GM12878 (cell line): ENCODE measurements at regions not wholly inside any gene's neighbourhood (a gene's known extent, or its start where the extent isn't known, plus 50 kb on each side); places are given as distances from the start of the nearest gene placed in this dataset.

Experiments
- BHLHE40 ChIP-seq, 2 experiments: fragments of 450-650 bp in 1 of 2; IDR thresholded peaks; 2 replicates each; pipeline ENCODE4 v1.6.1; 2011 to 2017; ENCODE audit warnings: low read depth in 2 of 2, borderline replicate concordance in 1 of 2, improper control_type of control experiment in 1 of 2, low read length in 1 of 2, mild to moderate bottlenecking in 1 of 2
- GABPA ChIP-seq: IDR thresholded peaks from 2 replicates; pipeline ENCODE4 v1.6.1; 2014; ENCODE audit warnings: antibody characterized with exemption, low read depth, mild to moderate bottlenecking, inconsistent platforms
- ZNF274 ChIP-seq: IDR thresholded peaks from one replicate; pipeline ENCODE4 v1.8.0; 2011; ENCODE audit not compliant: insufficient read length, insufficient read depth
- TF ChIP-seq, protein P1 (sequence below), 3 experiments: IDR thresholded peaks in 2 of 3; conservative IDR thresholded peaks in 1 of 3; 2 replicates each; pipeline ENCODE4 v1.5.1; 2011; ENCODE audit warnings: low read depth in 3 of 3, low read length in 3 of 3, mild to moderate bottlenecking in 3 of 3, control low read depth in 2 of 3, moderate library complexity in 2 of 3, inconsistent platforms in 1 of 3, mixed read lengths in 1 of 3; ENCODE audit not compliant: control insufficient read depth in 2 of 3, insufficient read depth in 1 of 3; ENCODE audit errors: extremely low read depth in 1 of 3
- TF ChIP-seq, protein P2 (sequence below): fragments of 450-650 bp; IDR thresholded peaks from 2 replicates; pipeline ENCODE4 v1.6.1; 2016; ENCODE audit warnings: mild to moderate bottlenecking, moderate library complexity, borderline replicate concordance

DNA sequence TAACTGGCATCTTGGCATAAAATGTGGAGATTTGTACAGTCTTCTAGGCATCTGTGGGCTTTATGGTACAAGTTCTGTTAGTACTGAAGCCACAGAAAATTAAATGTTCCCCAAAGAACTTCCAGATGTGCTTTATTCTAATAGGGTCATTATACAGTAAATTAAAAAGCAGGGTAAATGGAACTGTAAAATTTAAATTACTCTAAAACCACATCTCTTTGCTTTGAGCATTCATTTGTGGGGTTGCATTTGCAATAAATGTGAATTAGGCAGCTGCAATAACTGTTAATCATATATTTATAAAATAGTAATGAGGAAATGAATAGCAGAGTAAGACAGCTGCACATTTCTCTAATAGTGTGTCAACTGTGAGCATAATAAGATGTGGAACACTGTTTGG is 151.5 kb downstream of the BUB3 start:
- TF ChIP-seq ZNF274: no peak
- no peak for TF ChIP-seq BHLHE40 (IDR thresholded peaks at IDR 0.05; ENCODE audit: borderline replicate concordance in 1 of 2, low read depth in 2 of 2, low read length in 1 of 2)
- TF ChIP-seq, protein P1, sequence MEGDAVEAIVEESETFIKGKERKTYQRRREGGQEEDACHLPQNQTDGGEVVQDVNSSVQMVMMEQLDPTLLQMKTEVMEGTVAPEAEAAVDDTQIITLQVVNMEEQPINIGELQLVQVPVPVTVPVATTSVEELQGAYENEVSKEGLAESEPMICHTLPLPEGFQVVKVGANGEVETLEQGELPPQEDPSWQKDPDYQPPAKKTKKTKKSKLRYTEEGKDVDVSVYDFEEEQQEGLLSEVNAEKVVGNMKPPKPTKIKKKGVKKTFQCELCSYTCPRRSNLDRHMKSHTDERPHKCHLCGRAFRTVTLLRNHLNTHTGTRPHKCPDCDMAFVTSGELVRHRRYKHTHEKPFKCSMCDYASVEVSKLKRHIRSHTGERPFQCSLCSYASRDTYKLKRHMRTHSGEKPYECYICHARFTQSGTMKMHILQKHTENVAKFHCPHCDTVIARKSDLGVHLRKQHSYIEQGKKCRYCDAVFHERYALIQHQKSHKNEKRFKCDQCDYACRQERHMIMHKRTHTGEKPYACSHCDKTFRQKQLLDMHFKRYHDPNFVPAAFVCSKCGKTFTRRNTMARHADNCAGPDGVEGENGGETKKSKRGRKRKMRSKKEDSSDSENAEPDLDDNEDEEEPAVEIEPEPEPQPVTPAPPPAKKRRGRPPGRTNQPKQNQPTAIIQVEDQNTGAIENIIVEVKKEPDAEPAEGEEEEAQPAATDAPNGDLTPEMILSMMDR (IDR thresholded peaks at IDR 0.05 in 2 of 3, conservative IDR thresholded peaks at IDR 0.05 in 1 of 3; ENCODE audit: control insufficient read depth in 2 of 3, extremely low read depth in 1 of 3, insufficient read depth in 1 of 3, low read depth in 3 of 3, low read length in 3 of 3): no peak
- no peak for TF ChIP-seq GABPA
- TF ChIP-seq, protein P2, sequence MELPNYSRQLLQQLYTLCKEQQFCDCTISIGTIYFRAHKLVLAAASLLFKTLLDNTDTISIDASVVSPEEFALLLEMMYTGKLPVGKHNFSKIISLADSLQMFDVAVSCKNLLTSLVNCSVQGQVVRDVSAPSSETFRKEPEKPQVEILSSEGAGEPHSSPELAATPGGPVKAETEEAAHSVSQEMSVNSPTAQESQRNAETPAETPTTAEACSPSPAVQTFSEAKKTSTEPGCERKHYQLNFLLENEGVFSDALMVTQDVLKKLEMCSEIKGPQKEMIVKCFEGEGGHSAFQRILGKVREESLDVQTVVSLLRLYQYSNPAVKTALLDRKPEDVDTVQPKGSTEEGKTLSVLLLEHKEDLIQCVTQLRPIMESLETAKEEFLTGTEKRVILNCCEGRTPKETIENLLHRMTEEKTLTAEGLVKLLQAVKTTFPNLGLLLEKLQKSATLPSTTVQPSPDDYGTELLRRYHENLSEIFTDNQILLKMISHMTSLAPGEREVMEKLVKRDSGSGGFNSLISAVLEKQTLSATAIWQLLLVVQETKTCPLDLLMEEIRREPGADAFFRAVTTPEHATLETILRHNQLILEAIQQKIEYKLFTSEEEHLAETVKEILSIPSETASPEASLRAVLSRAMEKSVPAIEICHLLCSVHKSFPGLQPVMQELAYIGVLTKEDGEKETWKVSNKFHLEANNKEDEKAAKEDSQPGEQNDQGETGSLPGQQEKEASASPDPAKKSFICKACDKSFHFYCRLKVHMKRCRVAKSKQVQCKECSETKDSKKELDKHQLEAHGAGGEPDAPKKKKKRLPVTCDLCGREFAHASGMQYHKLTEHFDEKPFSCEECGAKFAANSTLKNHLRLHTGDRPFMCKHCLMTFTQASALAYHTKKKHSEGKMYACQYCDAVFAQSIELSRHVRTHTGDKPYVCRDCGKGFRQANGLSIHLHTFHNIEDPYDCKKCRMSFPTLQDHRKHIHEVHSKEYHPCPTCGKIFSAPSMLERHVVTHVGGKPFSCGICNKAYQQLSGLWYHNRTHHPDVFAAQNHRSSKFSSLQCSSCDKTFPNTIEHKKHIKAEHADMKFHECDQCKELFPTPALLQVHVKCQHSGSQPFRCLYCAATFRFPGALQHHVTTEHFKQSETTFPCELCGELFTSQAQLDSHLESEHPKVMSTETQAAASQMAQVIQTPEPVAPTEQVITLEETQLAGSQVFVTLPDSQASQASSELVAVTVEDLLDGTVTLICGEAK: no peak
